Effector CD4-positive, alpha-beta T cell (primary cell): ENCODE measurements at regions not wholly inside any gene's neighbourhood (a gene's known extent, or its start where the extent isn't known, plus 50 kb on each side); places are given as distances from the start of the nearest gene placed in this dataset.

Experiments used
- DNase-seq: peaks from one replicate; pipeline ENCODE4 v3.0.0-alpha.2; 2020

GRCh38 chr13:74645586-74645985, 511.4 kb upstream of the KLF12 start:
- no peak for DNase-seq

GRCh38 chr13:74644229-74644628, 510.0 kb upstream of the KLF12 start:
- DNase-seq, result no peak

GRCh38 chr13:74641586-74641985, 507.4 kb upstream of the KLF12 start:
- no peak for DNase-seq

GRCh38 chr13:74633734-74634133, 499.5 kb upstream of the KLF12 start:
- DNase-seq, result no peak

- DNase-seq, result no peak
Observed at GRCh38 chr13:74629985-74630384, 495.8 kb upstream of the KLF12 start.

- DNase-seq, result no peak
Observed at GRCh38 chr13:74625541-74625940, 491.3 kb upstream of the KLF12 start.

- DNase-seq, result no peak
Observed at GRCh38 chr13:74623761-74624160, 489.6 kb upstream of the KLF12 start.

GRCh38 chr13:74622284-74622683, 488.1 kb upstream of the KLF12 start:
- no peak for DNase-seq

GRCh38 chr13:74620711-74621110, 486.5 kb upstream of the KLF12 start:
- DNase-seq, result no peak

GRCh38 chr13:74620308-74620707, 486.1 kb upstream of the KLF12 start:
- no peak for DNase-seq

GRCh38 chr13:74597526-74597925, 463.3 kb upstream of the KLF12 start:
- no peak for DNase-seq

- DNase-seq, result no peak
Observed at GRCh38 chr13:74596691-74597090, 462.5 kb upstream of the KLF12 start.

- DNase-seq, result no peak
Observed at GRCh38 chr13:74593688-74594087, 459.5 kb upstream of the KLF12 start.

GRCh38 chr13:74586847-74587246, 452.6 kb upstream of the KLF12 start:
- no peak for DNase-seq

- no peak for DNase-seq
Observed at GRCh38 chr13:74576420-74576819, 442.2 kb upstream of the KLF12 start.

- peak; percentile 19 for DNase-seq
Observed at GRCh38 chr13:74575729-74576125, 441.5 kb upstream of the KLF12 start.

- no peak for DNase-seq
Observed at GRCh38 chr13:74574964-74575728, 440.9 kb upstream of the KLF12 start.

GRCh38 chr13:74573654-74574053, 439.4 kb upstream of the KLF12 start:
- DNase-seq, result no peak

GRCh38 chr13:74571811-74572210, 437.6 kb upstream of the KLF12 start:
- DNase-seq, result no peak

GRCh38 chr13:74570834-74571233, 436.6 kb upstream of the KLF12 start:
- DNase-seq, result no peak

- DNase-seq, result no peak
Observed at GRCh38 chr13:74570046-74570445, 435.8 kb upstream of the KLF12 start.

- DNase-seq, result no peak
Observed at GRCh38 chr13:74569251-74569650, 435.0 kb upstream of the KLF12 start.

- no peak for DNase-seq
Observed at GRCh38 chr13:74567485-74567884, 433.3 kb upstream of the KLF12 start.

- no peak for DNase-seq
Observed at GRCh38 chr13:74562381-74562780, 428.2 kb upstream of the KLF12 start.

- no peak for DNase-seq
Observed at GRCh38 chr13:74561155-74561554, 427.0 kb upstream of the KLF12 start.
